Activated CD4-positive, alpha-beta T cell treated with anti-CD3 and anti-CD28 coated beads, Interleukin-2, amount 10 ng/mL, durations not matched to agents 7 days and 5 days (primary cell): ENCODE measurements at regions not wholly inside any gene's neighbourhood (a gene's known extent, or its start where the extent isn't known, plus 50 kb on each side); places are given as distances from the start of the nearest gene placed in this dataset.

Experiments used
- CTCF ChIA-PET: fragments of 350-600 bp; sonication (Branson Sonifier 250); formaldehyde crosslinking; loops from one replicate; lab custom pipeline; 2021; ENCODE audit warnings: antibody characterized with exemption; lab: Charles Lee
- POLR2A ChIA-PET: fragments of 350-600 bp; sonication (Branson Sonifier 250); formaldehyde crosslinking; loops from one replicate; lab custom pipeline; 2021; ENCODE audit warnings: antibody characterized with exemption; lab: Charles Lee
- DNase-seq: peaks from one replicate; pipeline ENCODE4 v3.0.0-alpha.2; 2020
- H3K27ac Mint-ChIP-seq: one replicate; pipeline ENCODE4 v1.8.0; 2021; ENCODE audit warnings: mild to moderate bottlenecking, moderate library complexity, mixed read lengths
- H3K27me3 Mint-ChIP-seq: one replicate; pipeline ENCODE4 v1.8.0; 2021; ENCODE audit warnings: mixed read lengths
- H3K36me3 Mint-ChIP-seq: one replicate; pipeline ENCODE4 v1.8.0; 2021; ENCODE audit warnings: low read depth, mixed read lengths
- H3K4me1 Mint-ChIP-seq: one replicate; pipeline ENCODE4 v1.8.0; 2021; ENCODE audit warnings: mixed read lengths
- H3K4me3 Mint-ChIP-seq: one replicate; pipeline ENCODE4 v1.8.0; 2021; ENCODE audit warnings: mild to moderate bottlenecking, moderate library complexity, mixed read lengths
- H3K9me3 Mint-ChIP-seq: one replicate; pipeline ENCODE4 v1.8.0; 2021; ENCODE audit warnings: mixed read lengths

DNA sequence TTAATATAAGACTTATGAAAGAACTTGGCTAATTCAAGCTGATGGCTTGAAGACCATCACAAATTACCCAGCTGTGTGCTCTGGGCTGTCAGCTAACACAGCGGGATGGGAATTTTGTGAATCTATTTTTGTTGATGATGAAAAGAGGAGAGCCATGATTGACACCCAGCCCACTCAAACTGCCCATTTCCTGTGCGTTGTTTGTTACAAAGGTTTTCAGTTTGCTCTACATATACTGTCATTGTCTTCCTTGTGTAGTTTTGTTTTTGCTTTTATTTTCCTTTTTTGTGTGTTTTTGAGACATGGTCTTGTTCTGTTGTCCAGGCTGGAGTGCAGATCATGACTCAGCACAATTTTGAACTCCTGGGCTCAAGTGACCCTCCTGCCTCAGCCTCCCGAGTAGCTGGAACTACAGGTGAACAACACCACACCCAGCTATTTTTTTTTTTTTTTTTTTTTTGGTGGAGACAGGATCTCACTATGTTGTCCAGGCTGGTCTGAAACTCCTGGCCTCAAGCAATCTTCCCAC, 400.3 kb downstream of the ICE1 start:
- ChIA-PET CTCF (no interaction called here), POLR2A (interaction anchor here (0.5 kb wide), 1 partner anchor 100 kb away, joined by 9 read pairs; no protein-coding TSS in a partner anchor)
- no peaks in the 10 kb centered on the region for H3K4me1 Mint-ChIP-seq
- no peak overlapping the region for H3K27ac Mint-ChIP-seq
- no peaks in the 10 kb centered on the region for H3K36me3 Mint-ChIP-seq
- H3K4me3 Mint-ChIP-seq = no peak overlapping the region
- H3K27me3 Mint-ChIP-seq = no peaks in the 10 kb centered on the region
- no peak for DNase-seq
- H3K9me3 Mint-ChIP-seq = no peaks in the 10 kb centered on the region

DNA sequence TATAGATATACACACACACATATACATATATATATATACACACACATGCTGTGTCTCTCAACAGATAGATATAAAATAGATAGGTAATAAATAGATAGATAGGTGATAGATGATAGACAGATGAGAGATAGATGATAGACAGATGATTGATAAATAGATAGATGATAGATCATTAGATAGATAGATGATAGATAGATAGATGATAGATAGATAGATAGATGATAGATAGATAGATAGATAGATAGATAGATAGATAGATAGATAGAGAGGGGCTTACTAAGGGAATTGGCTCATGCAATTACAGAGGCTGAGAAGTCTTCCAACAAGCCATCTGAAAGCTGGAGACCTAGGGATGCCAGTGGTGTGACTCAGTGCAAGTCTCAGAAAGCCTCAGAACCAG, 394.5 kb downstream of the ICE1 start:
- Mint-ChIP-seq H3K9me3 (no peaks in the 10 kb centered on the region), H3K36me3 (no peaks in the 10 kb centered on the region), H3K27ac (no peak overlapping the region), H3K4me1 (no peaks in the 10 kb centered on the region), H3K27me3 (no peaks in the 10 kb centered on the region), H3K4me3 (no peak overlapping the region)
- no peak for DNase-seq
- ChIA-PET POLR2A (no interaction called here), CTCF (no interaction called here)

- H3K36me3 Mint-ChIP-seq = no peaks in the 10 kb centered on the region
- H3K4me1 Mint-ChIP-seq = no peaks in the 10 kb centered on the region
- H3K27me3 Mint-ChIP-seq = no peaks in the 10 kb centered on the region
- H3K4me3 Mint-ChIP-seq = no peak overlapping the region
- POLR2A ChIA-PET = no interaction called here
- no peak for DNase-seq
- H3K9me3 Mint-ChIP-seq = no peaks in the 10 kb centered on the region
- no peak overlapping the region for H3K27ac Mint-ChIP-seq
- CTCF ChIA-PET = no interaction called here
Measured at GRCh38 chr5:5813441-5813840, 391.0 kb downstream of the ICE1 start.

DNA sequence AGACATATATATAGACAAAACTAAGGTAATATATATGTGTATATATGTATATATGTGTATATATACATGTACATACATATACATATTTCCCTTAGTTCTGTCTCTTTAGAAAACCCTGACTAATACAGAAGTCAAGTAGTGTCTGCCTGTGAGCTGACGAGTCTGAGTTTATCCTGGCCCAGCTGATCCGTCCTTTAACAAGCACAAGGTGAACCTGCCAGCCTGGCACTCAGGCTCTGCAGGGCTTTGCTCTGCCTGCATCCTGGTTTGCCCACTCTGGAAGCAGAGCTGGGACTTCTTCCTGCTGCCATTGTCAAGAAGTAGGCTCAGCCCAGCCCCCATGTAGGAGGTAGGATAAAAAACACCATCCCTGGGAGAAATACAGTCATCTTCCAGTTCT, 388.0 kb downstream of the ICE1 start:
- H3K4me1 Mint-ChIP-seq = no peaks in the 10 kb centered on the region
- no peaks in the 10 kb centered on the region for H3K27me3 Mint-ChIP-seq
- H3K36me3 Mint-ChIP-seq = no peaks in the 10 kb centered on the region
- POLR2A ChIA-PET = no interaction called here
- no peak overlapping the region for H3K27ac Mint-ChIP-seq
- DNase-seq = no peak
- no peaks in the 10 kb centered on the region for H3K9me3 Mint-ChIP-seq
- CTCF ChIA-PET = interaction anchor here (0.5 kb wide), 1 partner anchor 105 kb away, joined by 3 read pairs; no protein-coding TSS in a partner anchor
- H3K4me3 Mint-ChIP-seq = no peak overlapping the region

DNA sequence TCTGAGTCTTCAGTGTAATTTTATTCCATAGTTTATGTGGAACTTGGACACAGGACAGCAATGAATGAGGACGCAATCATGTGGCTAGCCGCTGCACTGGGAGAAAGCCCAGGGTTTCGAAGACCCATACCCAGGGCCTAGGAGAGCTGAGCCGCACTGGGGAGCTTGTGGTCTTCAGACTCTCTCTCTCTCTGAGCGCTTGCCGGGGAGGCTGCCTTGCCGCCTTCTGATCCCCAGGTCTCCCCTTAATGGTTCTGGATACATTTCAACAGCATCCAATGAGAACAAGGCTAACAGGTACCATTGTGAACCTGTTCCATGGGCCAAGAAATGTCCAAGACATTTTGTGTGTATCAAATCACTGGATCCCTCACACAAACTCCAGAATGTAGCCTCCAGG, 383.4 kb downstream of the ICE1 start:
- Mint-ChIP-seq H3K4me1 (no peaks in the 10 kb centered on the region), H3K27me3 (no peaks in the 10 kb centered on the region), H3K9me3 (no peaks in the 10 kb centered on the region), H3K36me3 (no peaks in the 10 kb centered on the region), H3K27ac (no peak overlapping the region), H3K4me3 (no peak overlapping the region)
- CTCF ChIA-PET = no interaction called here
- POLR2A ChIA-PET = no interaction called here
- no peak for DNase-seq

- Mint-ChIP-seq H3K27ac (no peak overlapping the region), H3K36me3 (no peaks in the 10 kb centered on the region), H3K27me3 (no peaks in the 10 kb centered on the region), H3K9me3 (no peaks in the 10 kb centered on the region), H3K4me1 (no peaks in the 10 kb centered on the region), H3K4me3 (no peak overlapping the region)
- DNase-seq = no peak
- ChIA-PET POLR2A (no interaction called here), CTCF (no interaction called here)
Measured at GRCh38 chr5:5804478-5805233, 382.2 kb downstream of the ICE1 start.

- Mint-ChIP-seq H3K4me1 (no peaks in the 10 kb centered on the region), H3K27me3 (no peaks in the 10 kb centered on the region), H3K27ac (no peak overlapping the region), H3K4me3 (no peak overlapping the region), H3K9me3 (no peaks in the 10 kb centered on the region), H3K36me3 (no peaks in the 10 kb centered on the region)
- DNase-seq = no peak
- ChIA-PET POLR2A (no interaction called here), CTCF (no interaction called here)
Measured at GRCh38 chr5:5800801-5801761, 378.6 kb downstream of the ICE1 start.

DNA sequence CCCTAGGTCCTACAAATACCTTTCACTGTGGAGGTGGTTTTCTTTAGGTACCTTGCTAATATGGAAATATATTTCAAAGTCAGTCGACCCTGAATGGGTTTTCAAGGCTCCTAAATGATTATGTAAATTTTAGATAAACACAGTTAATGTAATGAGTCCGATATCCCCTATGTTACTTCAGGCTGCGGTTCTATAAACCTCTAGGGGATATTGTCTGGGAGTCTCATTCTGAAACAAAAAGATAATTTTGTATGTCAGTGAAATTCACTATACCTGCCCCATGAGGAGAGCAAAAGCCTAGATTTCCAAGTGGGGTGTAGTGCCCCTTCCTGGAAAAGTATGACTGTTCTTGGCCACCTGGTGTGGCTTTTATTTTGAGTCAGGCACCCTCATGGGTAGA, 377.3 kb downstream of the ICE1 start:
- no peaks in the 10 kb centered on the region for H3K36me3 Mint-ChIP-seq
- POLR2A ChIA-PET = no interaction called here
- H3K4me3 Mint-ChIP-seq = no peak overlapping the region
- no peaks in the 10 kb centered on the region for H3K9me3 Mint-ChIP-seq
- DNase-seq = no peak
- CTCF ChIA-PET = interaction anchor here (1.3 kb wide), 1 partner anchor 20 kb away, joined by 3 read pairs; no protein-coding TSS in a partner anchor
- H3K4me1 Mint-ChIP-seq = no peaks in the 10 kb centered on the region
- H3K27me3 Mint-ChIP-seq = no peaks in the 10 kb centered on the region
- H3K27ac Mint-ChIP-seq = no peak overlapping the region

DNA sequence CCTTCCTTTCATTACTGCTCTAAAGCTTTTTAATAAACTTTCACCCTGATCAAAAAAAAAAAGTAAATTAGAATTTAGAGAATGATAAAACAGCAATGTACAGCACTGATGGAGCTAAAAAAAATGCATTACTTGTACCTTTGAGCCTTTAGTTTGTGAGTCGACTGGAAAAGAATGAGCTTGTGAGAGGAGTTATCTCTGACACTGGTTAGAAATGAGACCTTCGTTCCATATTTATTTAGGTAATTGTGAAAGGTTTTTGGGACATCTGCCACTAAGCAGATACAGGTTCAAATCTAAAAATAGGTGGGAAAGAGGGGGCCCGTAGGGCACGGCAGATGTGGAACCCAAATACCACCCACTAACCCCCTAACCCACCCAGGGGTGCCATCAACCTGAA, 376.8 kb downstream of the ICE1 start:
- no peak overlapping the region for H3K4me3 Mint-ChIP-seq
- no peaks in the 10 kb centered on the region for H3K36me3 Mint-ChIP-seq
- H3K27ac Mint-ChIP-seq = no peak overlapping the region
- no peaks in the 10 kb centered on the region for H3K9me3 Mint-ChIP-seq
- no peaks in the 10 kb centered on the region for H3K4me1 Mint-ChIP-seq
- ChIA-PET CTCF (interaction anchor here (1.3 kb wide), 1 partner anchor 20 kb away, joined by 3 read pairs; no protein-coding TSS in a partner anchor), POLR2A (no interaction called here)
- no peak for DNase-seq
- H3K27me3 Mint-ChIP-seq = no peaks in the 10 kb centered on the region

DNA sequence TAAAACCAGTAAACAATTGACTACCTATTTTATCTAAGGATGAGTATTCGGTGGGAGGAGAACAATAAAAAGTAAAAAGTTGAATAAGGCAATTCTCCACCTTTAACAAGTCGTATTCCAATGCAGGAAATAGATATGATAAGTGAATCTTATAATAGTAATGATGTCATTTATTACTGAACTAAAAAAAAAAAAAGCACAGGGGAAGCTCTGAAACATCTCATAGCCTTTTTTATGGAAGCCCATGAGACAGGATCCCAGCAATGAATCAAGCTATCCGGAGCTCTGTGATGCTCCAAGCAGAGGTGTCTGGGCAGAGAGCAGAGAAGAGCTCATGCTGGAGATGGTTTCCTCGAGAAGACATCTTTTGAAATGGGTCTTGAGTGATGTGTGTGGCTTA, 376.0 kb downstream of the ICE1 start:
- CTCF ChIA-PET = interaction anchor here (1.3 kb wide), 1 partner anchor 21 kb away, joined by 3 read pairs; no protein-coding TSS in a partner anchor
- H3K4me3 Mint-ChIP-seq = no peak overlapping the region
- POLR2A ChIA-PET = no interaction called here
- no peak for DNase-seq
- H3K27ac Mint-ChIP-seq = no peak overlapping the region
- H3K9me3 Mint-ChIP-seq = no peaks in the 10 kb centered on the region
- H3K27me3 Mint-ChIP-seq = no peaks in the 10 kb centered on the region
- no peaks in the 10 kb centered on the region for H3K36me3 Mint-ChIP-seq
- H3K4me1 Mint-ChIP-seq = no peaks in the 10 kb centered on the region

- H3K27ac Mint-ChIP-seq = no peak overlapping the region
- CTCF ChIA-PET = no interaction called here
- no peaks in the 10 kb centered on the region for H3K4me1 Mint-ChIP-seq
- H3K27me3 Mint-ChIP-seq = no peaks in the 10 kb centered on the region
- no peak overlapping the region for H3K4me3 Mint-ChIP-seq
- no peak for DNase-seq
- POLR2A ChIA-PET = no interaction called here
- no peaks in the 10 kb centered on the region for H3K36me3 Mint-ChIP-seq
- H3K9me3 Mint-ChIP-seq = no peaks in the 10 kb centered on the region
Measured at GRCh38 chr5:5798041-5798440, 375.6 kb downstream of the ICE1 start.

- no peak for DNase-seq
- H3K36me3 Mint-ChIP-seq = no peaks in the 10 kb centered on the region
- no peaks in the 10 kb centered on the region for H3K27me3 Mint-ChIP-seq
- ChIA-PET POLR2A (no interaction called here), CTCF (no interaction called here)
- no peaks in the 10 kb centered on the region for H3K4me1 Mint-ChIP-seq
- no peaks in the 10 kb centered on the region for H3K9me3 Mint-ChIP-seq
- H3K27ac Mint-ChIP-seq = no peak overlapping the region
- H3K4me3 Mint-ChIP-seq = no peak overlapping the region
Measured at GRCh38 chr5:5795074-5795771, 372.7 kb downstream of the ICE1 start.
